Neuronal stem cell (in vitro differentiated cells): ENCODE measurements at regions not wholly inside any gene's neighbourhood (a gene's known extent, or its start where the extent isn't known, plus 50 kb on each side); places are given as distances from the start of the nearest gene placed in this dataset.
A peak's percentile ranks its signal among the peaks of the same experiment; 100 is the strongest.

ENCODE experiments used
- DNase-seq: peaks from one replicate; pipeline ENCODE4 v3.0.0-alpha.2; 2013; ENCODE audit warnings: low spot score
- H2AFZ ChIP-seq: one replicate; pipeline ENCODE4 v1.6.1; 2013; ENCODE audit warnings: mild to moderate bottlenecking, low read length, inconsistent platforms
- H2AK5ac ChIP-seq: 2 replicates; pipeline ENCODE4 v1.6.1; 2013; ENCODE audit warnings: low read depth, mild to moderate bottlenecking, inconsistent platforms, low read length, moderate library complexity, mixed read lengths
- H2BK120ac ChIP-seq: 2 replicates; pipeline ENCODE4 v1.6.1; 2013; ENCODE audit warnings: low read depth, mild to moderate bottlenecking, inconsistent platforms, low read length, moderate library complexity, mixed read lengths
- H2BK12ac ChIP-seq: one replicate; pipeline ENCODE4 v1.6.1; 2013; ENCODE audit warnings: low read length, inconsistent platforms
- H2BK15ac ChIP-seq: 2 replicates; pipeline ENCODE4 v1.6.1; 2013; ENCODE audit warnings: mild to moderate bottlenecking, low read length, inconsistent platforms, mixed read lengths
- H2BK5ac ChIP-seq: one replicate; pipeline ENCODE4 v1.6.1; 2013; ENCODE audit warnings: inconsistent platforms, mild to moderate bottlenecking, low read length, moderate library complexity
- H3K14ac ChIP-seq: one replicate; pipeline ENCODE4 v1.6.1; 2013; ENCODE audit warnings: low read length, inconsistent platforms
- H3K18ac ChIP-seq: 2 replicates; pipeline ENCODE4 v1.6.1; 2013; ENCODE audit warnings: low read length, inconsistent platforms
- H3K23ac ChIP-seq: 2 replicates; pipeline ENCODE4 v1.6.1; 2013; ENCODE audit warnings: low read depth, mild to moderate bottlenecking, mixed read lengths, low read length, inconsistent platforms; ENCODE audit not compliant: poor library complexity
- H3K27ac ChIP-seq: replicated peaks from 3 replicates; pipeline ENCODE4 v1.5.1; 2013; ENCODE audit warnings: low read length, inconsistent platforms
- H3K27me3 ChIP-seq, 3 experiments: 2 replicates each; pipeline ENCODE4 v1.6.1; 2013; ENCODE audit warnings: low read length in 3 of 3, mild to moderate bottlenecking in 2 of 3, inconsistent platforms in 1 of 3, low read depth in 1 of 3, mixed read lengths in 1 of 3, moderate library complexity in 1 of 3; ENCODE audit not compliant: control insufficient read depth in 3 of 3, insufficient read depth in 3 of 3
- H3K36me3 ChIP-seq, 2 donors: replicated peaks in 1 of 2; 2 replicates each; pipeline ENCODE4 v1.6.1; 2013; ENCODE audit warnings: low read length in 2 of 2; ENCODE audit not compliant: control insufficient read depth in 2 of 2, insufficient read depth in 2 of 2
- H3K4ac ChIP-seq: 2 replicates; pipeline ENCODE4 v1.6.1; 2013; ENCODE audit warnings: inconsistent platforms, mild to moderate bottlenecking, low read length, moderate library complexity
- H3K4me1 ChIP-seq, 2 donors: 1 replicate in 1 of 2; 2 replicates in 1 of 2; pipeline ENCODE4 v1.6.1; 2013; ENCODE audit warnings: low read length in 2 of 2, low read depth in 1 of 2; ENCODE audit not compliant: control insufficient read depth in 2 of 2, insufficient read depth in 1 of 2
- H3K4me2 ChIP-seq: one replicate; pipeline ENCODE4 v1.6.1; 2013; ENCODE audit warnings: mild to moderate bottlenecking, low read length, inconsistent platforms; ENCODE audit not compliant: insufficient read depth, poor library complexity, severe bottlenecking
- H3K4me3 ChIP-seq, 2 donors: 2 replicates each; pipeline ENCODE4 v1.5.1; 2013; ENCODE audit warnings: low read length in 2 of 2, mild to moderate bottlenecking in 2 of 2, inconsistent platforms in 1 of 2, moderate library complexity in 1 of 2
- H3K79me1 ChIP-seq: one replicate; pipeline ENCODE4 v1.6.1; 2013; ENCODE audit warnings: low read depth, mild to moderate bottlenecking, inconsistent platforms, low read length, moderate library complexity
- H3K9ac ChIP-seq: one replicate; pipeline ENCODE4 v1.6.1; 2013; ENCODE audit warnings: mild to moderate bottlenecking, low read depth, low read length, inconsistent platforms; ENCODE audit not compliant: poor library complexity
- H3K9me3 ChIP-seq, 2 donors: replicated peaks in 1 of 2; 2 replicates each; pipeline versions ENCODE3 to v1.6.1; 2013; ENCODE audit warnings: low read length in 2 of 2, mild to moderate bottlenecking in 2 of 2, inconsistent platforms in 1 of 2, low read depth in 1 of 2, mixed read lengths in 1 of 2, moderate library complexity in 1 of 2; ENCODE audit not compliant: control insufficient read depth in 2 of 2, insufficient read depth in 1 of 2
- H4K8ac ChIP-seq: one replicate; pipeline ENCODE4 v1.6.1; 2013; ENCODE audit warnings: low read depth, mild to moderate bottlenecking, inconsistent platforms, low read length, moderate library complexity
- H4K91ac ChIP-seq: one replicate; pipeline ENCODE4 v1.6.1; 2013; ENCODE audit warnings: low read length, low read depth, mild to moderate bottlenecking, inconsistent platforms; ENCODE audit not compliant: poor library complexity
- WGBS, 2 donors: extraction: QIAGEN DNeasy Blood & Tissue Kit; methylation state at CpG; one replicate each; pipeline ENCODE4 v1.1.7; 2013; ENCODE audit warnings: missing lambda C conversion rate in 2 of 2, mixed read lengths in 1 of 2; ENCODE audit not compliant: insufficient read length in 2 of 2, insufficient replicate concordance in 1 of 2; ENCODE audit errors: extremely low coverage in 2 of 2; 5-methylcytosine and 5-hydroxymethylcytosine counted together

DNA sequence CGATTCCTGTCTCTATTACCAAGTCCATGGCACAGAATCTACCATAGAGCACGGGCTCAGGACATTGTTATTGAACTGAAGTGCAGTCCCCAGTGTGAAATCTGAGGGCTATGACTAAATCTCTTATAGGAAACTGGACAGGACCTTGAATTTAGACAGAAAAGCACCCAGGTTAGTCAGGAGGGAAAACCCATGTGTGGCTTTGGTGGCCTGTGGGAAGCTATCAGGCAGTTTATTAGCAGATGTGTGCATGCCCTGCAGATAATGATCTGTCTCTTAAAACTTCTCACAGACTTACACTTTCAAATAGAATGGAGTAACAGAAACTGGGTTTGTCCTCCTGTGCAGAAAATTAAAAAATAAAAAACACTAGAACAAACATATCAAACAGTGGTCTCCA, 610.0 kb upstream of the RAB6C start:
- Histone ChIP-seq H3K18ac (no peak overlapping the region), H2BK5ac (no peak overlapping the region), H3K79me1 (no peaks in the 10 kb centered on the region), H3K23ac (no peak overlapping the region), H3K4ac (no peak overlapping the region), H2AK5ac (no peak overlapping the region), H3K36me3 (no peaks in the 10 kb centered on the region), H3K4me1 (no peaks in the 10 kb centered on the region), H3K4me2 (no peak overlapping the region), H2AFZ (no peak overlapping the region), H3K9ac (no peak overlapping the region), H3K27ac (no peak overlapping the region), H3K14ac (no peak overlapping the region), H3K4me3 (no peak overlapping the region), H3K27me3 (no peaks in the 10 kb centered on the region), H2BK12ac (no peak overlapping the region), H4K91ac (no peak overlapping the region), H4K8ac (no peak overlapping the region), H3K9me3 (no peaks in the 10 kb centered on the region), H2BK120ac (no peak overlapping the region), H2BK15ac (no peak overlapping the region)
- DNase-seq, result no peak
- no CpG with 5 or more reads among the region's 2 CpGs for WGBS, 2 donors

DNA sequence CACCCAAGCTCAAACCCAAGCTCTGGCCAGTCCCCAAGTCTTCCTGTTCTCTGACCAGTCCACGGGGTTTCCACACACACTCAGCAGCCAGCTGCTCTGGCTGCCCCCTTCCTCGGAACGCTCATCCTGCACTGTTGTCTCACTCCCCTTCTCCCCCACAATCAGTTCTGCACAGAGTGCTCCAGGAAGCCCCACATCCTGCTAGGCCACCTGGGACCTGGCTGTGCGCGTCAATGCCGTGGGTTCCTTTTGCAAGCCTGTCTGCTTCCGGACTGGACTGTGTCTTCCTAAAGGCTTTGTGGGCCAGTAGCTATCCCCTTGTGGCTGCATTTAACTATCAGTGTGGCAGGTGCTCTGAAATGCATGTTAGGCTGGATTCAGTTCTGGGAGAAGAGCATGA, 605.0 kb upstream of the RAB6C start:
- Histone ChIP-seq H3K4me1 (peaks cover 0 to 1% of the 10 kb centered on the region in 2 donors), H2AFZ (no peak overlapping the region), H3K9me3 (no peaks in the 10 kb centered on the region), H3K9ac (no peak overlapping the region), H3K14ac (no peak overlapping the region), H3K4me3 (no peak overlapping the region), H2BK12ac (no peak overlapping the region), H3K36me3 (no peaks in the 10 kb centered on the region), H4K91ac (no peak overlapping the region), H3K27ac (no peak overlapping the region), H3K27me3 (no peaks in the 10 kb centered on the region), H3K4me2 (no peak overlapping the region), H2BK15ac (no peak overlapping the region), H2BK120ac (no peak overlapping the region), H2BK5ac (no peak overlapping the region), H3K18ac (no peak overlapping the region), H4K8ac (no peak overlapping the region), H2AK5ac (no peak overlapping the region), H3K4ac (no peak overlapping the region), H3K23ac (no peak overlapping the region), H3K79me1 (no peaks in the 10 kb centered on the region)
- WGBS, 2 donors, result no CpG with 5 or more reads among the region's 7 CpGs
- no peak for DNase-seq

DNA sequence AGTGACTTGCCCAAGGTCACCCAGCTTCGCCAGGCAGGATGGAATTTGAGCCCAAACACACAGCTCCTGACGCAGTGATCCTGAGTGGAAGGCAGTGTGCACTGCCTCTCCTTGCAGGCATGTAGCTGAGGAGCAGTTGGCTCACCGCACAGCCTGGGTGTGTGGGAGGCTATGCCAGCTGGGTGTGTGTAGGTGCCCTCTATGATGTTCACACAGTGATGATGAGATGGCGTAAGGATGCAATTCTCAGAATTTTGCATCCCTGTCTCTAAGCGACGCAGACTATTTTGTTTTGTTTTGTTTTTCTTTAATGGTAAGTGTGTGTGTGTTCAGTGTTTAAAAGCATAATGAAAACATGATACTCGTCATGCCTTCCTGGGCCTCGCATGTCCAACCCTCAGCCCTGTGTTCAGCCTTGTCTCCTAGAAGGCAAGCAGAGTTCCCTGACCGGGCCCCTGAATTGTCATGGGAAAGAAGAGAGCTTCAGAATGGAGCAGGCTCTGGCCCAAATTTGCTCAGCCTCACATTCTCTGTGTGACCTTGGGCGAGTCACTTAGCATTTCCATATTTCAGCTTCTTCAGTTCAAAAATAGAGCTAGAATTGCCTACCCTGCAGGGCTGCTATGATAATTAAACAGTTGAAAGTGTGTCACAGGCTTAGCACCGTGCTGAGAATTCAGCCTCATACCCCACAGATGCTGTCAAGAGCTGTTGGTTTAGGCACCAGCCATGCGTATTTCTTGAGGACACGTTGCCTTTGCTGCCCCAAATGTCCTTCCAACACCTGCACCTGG, 603.6 kb upstream of the RAB6C start:
- Histone ChIP-seq H3K36me3 (no peaks in the 10 kb centered on the region), H3K9ac (no peak overlapping the region), H2BK12ac (no peak overlapping the region), H2BK15ac (no peak overlapping the region), H3K18ac (no peak overlapping the region), H3K9me3 (no peaks in the 10 kb centered on the region), H3K4ac (no peak overlapping the region), H4K91ac (no peak overlapping the region), H3K4me3 (peak overlapping the region in 1 of 2 donors; percentile 27), H2AFZ (no peak overlapping the region), H2BK120ac (no peak overlapping the region), H3K14ac (no peak overlapping the region), H3K79me1 (no peaks in the 10 kb centered on the region), H2AK5ac (no peak overlapping the region), H2BK5ac (no peak overlapping the region), H3K27me3 (no peaks in the 10 kb centered on the region), H3K23ac (no peak overlapping the region), H4K8ac (no peak overlapping the region), H3K27ac (no peak overlapping the region), H3K4me1 (peaks cover 0 to 1% of the 10 kb centered on the region in 2 donors), H3K4me2 (no peak overlapping the region)
- WGBS, 2 donors, result no CpG with 5 or more reads among the region's 13 CpGs
- DNase-seq, result no peak

DNA sequence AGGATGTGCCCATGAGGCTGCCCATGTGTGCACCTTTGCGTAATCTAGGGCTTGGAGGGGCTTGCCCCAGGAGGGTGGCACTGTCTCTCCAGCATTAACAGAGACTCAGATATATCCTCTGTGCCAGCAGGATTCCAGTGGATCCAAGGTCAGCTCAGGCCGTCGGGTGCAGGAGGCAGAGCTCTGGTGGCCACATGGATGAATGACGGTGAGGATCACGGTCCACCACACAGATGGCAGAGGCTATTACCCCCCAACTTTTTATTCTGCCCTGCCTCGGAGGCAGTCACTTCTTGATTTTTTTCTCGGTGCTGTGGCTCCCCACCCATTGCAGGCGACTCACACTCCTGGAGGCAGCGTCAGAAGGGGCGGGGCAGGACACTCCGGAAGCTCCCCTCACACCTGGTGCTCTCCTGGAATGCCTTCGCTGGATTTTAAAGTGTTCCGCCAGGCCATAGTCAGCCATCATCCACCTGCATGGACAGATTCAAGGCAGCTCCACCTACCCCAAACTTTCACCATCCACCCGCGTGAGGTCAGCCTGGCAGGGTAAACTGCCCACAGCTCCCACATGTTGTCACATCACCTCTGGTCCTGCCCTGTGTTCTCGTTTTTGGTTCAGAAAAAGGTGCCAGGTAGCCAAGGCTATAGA, 602.9 kb upstream of the RAB6C start:
- Histone ChIP-seq H3K9ac (no peak overlapping the region), H3K18ac (no peak overlapping the region), H2AK5ac (no peak overlapping the region), H3K27ac (no peak overlapping the region), H2BK12ac (no peak overlapping the region), H3K36me3 (no peaks in the 10 kb centered on the region), H2BK5ac (no peak overlapping the region), H3K79me1 (no peaks in the 10 kb centered on the region), H2BK120ac (peak overlapping the region; percentile 51), H3K4me2 (no peak overlapping the region), H2BK15ac (no peak overlapping the region), H3K4ac (no peak overlapping the region), H4K8ac (no peak overlapping the region), H3K4me1 (peaks cover 0 to 1% of the 10 kb centered on the region in 2 donors), H3K9me3 (peaks cover 0 to 3% of the 10 kb centered on the region in 2 donors), H3K14ac (no peak overlapping the region), H2AFZ (no peak overlapping the region), H3K23ac (no peak overlapping the region), H4K91ac (no peak overlapping the region), H3K27me3 (no peaks in the 10 kb centered on the region), H3K4me3 (no peak overlapping the region)
- DNase-seq, result no peak
- WGBS, 2 donors, result no CpG with 5 or more reads among the region's 16 CpGs
